DMS 273 (cell line): ENCODE measurements at regions not wholly inside any gene's neighbourhood (a gene's known extent, or its start where the extent isn't known, plus 50 kb on each side); places are given as distances from the start of the nearest gene placed in this dataset.

Experiments
- DNase-seq: peaks from one replicate; lab custom pipeline; 2025; ENCODE audit not compliant: unreplicated experiment; lab: John Stamatoyannopoulos, UW

- no peak for DNase-seq
These were observed 299.4 kb downstream of the MAN2A1 start for GRCh38 chr5:109989161-109989560.

GRCh38 chr5:109989994-109990722 is 300.4 kb downstream of the MAN2A1 start:
- DNase-seq, result no peak

DNA sequence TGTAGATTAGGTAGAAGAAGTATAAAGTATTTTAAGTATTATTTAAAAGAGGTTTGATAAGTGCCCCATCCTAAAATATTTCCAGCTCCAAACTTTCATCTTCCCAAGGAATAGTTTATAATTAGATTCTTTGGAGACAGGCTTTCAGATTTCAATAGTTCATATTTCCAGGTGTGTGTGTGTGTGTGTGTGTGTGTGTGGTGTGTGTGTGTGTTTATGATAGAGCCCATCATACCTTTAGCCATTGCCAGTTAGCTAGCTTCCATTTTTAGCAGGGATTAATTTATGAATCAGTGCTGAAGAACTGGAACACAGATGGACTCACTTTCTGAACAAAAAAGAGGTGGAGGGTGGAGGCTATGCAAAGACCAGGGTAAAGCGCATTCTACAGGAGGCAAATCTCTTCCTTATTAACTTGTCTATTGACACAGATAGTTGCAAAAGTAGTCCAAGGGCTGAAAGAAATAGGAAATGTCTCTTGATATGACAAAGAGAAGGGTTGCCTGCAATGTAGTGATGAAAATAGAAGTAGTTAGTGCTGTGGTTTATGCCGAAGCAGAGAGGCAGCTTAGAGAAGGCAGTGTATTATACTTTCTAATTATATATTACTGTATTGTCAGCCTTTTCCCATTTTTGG is 301.1 kb downstream of the MAN2A1 start:
- no peak for DNase-seq

- no peak for DNase-seq
These were observed 302.7 kb downstream of the MAN2A1 start for GRCh38 chr5:109992264-109992915.

GRCh38 chr5:109994135-109994534 is 304.4 kb downstream of the MAN2A1 start:
- DNase-seq, result no peak

DNA sequence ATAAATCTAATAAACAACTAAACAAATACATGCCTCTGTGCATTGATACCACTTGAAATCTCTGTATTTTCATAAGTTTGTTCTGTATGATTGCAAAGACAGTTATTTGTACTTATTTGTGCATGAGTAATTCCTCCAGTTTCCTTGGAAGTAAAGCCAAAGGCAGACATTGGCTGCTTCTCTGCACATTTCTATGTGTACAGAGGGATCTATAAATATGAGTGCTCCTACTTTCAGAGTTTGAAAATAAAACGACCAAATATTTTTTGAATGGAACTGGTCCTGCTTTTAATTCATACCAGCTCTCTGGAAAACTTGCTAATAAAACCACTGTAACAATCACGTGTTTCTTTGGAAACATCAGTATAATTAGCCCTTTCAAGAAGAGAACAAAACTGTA is 306.5 kb downstream of the MAN2A1 start:
- DNase-seq, result no peak

DNA sequence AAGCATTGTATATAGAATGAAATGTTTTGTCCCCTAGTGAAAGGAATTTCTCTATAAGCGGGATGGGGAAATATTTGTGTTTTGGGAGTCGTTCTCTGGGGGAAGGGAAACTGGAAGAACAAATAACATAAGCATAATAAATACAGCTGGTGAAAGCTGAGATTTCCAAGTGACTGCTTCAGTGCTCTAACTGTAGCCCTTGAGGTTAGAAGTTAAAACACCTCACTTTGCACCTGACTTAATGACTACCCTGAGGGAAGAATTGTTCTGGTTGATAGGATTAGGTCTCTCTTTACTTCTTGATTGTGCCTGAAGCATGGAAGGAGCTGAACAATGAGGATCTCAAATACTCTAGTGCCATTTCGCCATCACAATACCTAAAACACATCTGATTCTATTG is 307.4 kb downstream of the MAN2A1 start:
- DNase-seq, result no peak

DNA sequence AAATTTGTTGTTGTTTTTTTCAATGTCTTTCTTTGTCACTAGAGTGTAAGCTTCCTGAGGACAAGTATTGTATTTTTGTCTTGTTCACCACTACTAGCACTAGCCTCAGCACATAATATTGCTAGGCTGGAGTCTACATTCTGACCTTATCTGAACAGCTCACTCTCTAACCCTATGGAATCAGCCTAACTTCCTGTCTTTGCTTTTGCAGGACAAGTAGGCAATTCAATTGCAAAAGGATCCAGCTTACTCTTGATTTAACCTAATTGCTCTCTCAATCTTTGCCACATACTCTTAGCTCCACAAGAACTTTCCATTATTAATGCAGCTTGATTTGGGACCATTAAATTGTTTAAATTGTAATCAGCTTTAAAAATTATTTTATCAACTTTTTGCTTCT is 308.5 kb downstream of the MAN2A1 start:
- no peak for DNase-seq

- no peak for DNase-seq
These were observed 309.0 kb downstream of the MAN2A1 start for GRCh38 chr5:109998726-109999125.

- no peak for DNase-seq
These were observed 311.9 kb downstream of the MAN2A1 start for GRCh38 chr5:110001648-110002047.

DNA sequence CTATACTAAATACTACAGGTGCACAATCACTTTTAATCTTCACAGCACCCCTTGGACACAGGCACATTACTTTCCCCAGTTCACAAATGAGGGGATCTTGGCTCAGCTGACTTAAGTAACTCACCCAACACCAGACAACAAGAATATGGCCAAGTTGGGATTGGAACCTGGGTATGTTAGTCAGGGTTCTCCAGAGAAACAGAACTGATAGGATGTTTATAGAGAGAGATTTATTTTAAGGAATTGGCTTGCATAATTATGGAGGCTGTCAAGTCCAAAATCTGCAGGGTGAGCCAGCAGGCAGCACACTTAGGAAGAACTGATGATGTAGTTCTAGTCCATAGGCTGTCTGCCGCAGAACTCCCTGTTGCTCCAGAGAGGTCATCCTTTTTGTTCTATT is 312.9 kb downstream of the MAN2A1 start:
- no peak for DNase-seq

DNA sequence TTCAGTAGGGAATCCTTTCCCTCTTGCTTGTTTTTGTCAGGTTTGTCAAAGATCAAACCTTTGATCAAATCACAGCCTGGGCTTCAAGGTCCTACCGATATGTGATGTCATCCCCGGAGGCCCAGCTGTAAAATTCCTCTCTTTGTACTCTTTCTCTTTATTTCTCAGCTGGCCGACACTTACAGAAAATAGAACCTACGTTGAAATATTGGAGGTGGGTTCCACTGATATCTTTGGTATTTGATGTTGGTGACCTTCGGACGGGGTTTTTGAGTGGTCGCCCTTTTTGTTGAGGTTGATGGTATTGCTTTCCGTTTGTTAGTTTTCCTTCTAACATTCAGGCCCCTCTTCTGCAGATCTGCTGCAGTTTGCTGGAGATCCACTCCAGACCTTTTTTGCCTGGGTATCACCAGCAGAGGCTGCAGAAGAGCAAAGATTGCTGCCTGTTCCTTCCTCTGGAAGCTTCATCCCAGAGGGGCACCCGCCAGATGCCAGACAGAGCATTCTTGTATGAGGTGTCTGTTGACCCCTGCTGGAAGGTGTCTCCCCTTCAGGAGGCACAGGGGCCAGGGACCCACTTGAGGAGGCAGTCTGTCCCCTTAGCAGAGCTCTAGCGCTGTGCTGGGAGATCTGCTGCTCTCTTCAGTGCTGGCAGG is 316.3 kb downstream of the MAN2A1 start:
- DNase-seq, result peak; percentile 9

DNA sequence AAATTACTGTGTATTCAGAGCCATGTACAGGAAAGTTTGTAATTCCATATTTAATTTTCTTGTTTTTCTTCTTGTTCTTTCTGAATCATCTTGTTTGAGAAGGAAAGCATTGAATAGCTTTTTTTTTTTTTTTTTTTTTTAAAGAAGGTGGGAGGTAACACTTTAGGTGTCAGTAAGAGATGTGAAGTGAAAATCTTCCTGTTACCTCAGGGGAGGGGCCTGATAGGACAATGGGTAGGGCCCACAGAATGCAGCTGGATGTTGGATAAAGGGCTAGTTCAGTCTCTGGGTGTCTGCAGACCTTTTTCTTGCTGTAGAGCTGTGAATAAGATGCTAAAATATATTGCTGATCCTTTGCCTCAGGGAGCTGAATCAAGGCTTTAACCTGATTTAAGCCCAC is 317.4 kb downstream of the MAN2A1 start:
- no peak for DNase-seq

DNA sequence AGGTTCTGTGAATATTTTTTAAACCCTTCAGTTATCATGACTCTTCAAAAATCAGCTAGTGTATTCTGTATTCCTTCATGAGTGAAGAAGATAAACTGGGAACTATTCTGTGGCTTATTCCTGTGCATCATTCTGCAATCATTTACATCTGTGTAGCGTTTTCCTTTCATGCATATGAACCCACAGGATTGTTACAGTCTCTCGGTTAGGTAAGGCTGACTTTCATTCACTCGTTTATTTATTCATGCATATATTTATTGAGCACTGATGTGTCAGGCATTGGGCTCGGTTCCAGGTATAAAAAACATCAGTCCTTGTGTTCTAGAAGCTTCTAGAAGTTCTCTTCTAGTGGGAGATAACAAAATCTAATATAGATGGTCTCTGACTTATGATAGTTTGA is 318.4 kb downstream of the MAN2A1 start:
- DNase-seq, result no peak

DNA sequence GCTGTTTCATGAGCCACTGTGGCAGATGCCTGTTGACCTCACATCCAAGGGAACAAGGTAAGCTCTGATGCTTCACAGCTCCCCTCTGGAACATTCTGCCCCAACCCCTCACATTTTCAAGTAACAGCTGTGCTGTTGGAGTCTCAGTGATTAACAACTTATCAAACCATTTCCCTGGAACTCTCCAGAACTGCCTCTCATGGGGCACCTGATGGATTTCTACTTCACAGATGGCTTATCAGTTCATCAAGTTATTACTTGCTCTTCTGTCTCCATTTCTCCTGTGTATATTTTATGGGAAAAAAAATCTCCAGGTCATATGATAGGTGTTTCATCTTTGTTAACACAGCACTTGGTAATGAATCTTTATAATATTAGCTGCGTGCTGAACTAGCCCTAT is 322.4 kb downstream of the MAN2A1 start:
- DNase-seq, result peak; percentile 27

GRCh38 chr5:110013017-110013416 is 323.3 kb downstream of the MAN2A1 start:
- DNase-seq, result no peak

DNA sequence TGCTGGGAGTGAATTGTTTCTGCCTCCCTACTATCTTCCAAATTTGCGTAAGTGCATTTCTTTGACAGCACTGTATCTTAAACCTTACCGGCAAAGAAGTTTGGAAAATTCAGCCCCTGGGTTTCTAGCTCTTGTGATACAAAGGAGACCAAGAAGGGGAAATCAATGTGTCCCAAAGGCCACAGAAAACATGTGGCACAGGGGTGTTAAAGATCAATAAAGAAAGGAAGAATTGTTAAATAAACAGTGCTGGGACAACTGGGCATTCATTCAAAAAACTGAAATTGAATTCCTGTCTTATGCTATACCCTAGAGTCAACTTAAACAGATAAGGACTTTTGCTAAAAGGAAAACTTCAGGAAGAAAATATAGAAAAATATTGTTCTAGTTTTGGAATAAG is 328.1 kb downstream of the MAN2A1 start:
- no peak for DNase-seq

DNA sequence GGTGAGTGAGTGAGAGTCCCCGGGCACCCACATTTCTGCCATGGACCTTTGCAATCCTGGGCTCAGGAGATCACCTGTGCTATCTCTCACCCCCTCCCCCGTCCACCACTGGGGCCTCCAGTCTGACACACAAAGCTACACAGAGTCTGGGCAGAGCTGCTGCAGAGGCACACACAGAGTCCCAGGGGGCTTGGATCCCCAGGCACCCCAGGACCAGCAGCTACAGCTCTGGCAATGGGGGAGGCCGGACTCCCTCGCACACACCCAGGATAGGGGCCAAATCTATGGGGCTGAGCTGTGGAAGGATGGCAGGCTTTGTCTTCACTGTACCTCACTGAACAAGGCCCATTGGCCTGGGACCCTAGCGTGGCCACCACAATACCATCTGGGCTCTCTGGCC is 328.8 kb downstream of the MAN2A1 start:
- no peak for DNase-seq

- no peak for DNase-seq
These were observed 329.4 kb downstream of the MAN2A1 start for GRCh38 chr5:110019119-110019518.

DNA sequence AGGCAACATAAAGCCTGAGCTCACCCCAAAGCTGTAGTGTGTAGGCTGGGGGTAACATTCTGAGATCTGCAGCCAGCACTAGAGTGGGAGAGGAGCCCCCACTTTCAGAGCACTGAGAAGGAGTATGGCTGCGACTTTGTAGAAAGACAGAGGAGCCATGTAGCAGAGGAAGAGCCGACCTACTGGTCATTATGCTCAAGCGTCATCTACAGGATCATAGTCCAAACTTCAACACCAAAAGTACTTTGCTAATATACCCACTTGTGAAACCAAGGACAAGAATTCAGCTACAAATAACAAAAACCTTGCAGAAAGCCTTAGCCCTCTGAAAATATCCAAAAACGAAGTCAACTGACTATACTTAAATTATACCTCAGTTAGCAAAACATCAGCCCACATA is 330.1 kb downstream of the MAN2A1 start:
- DNase-seq, result no peak

DNA sequence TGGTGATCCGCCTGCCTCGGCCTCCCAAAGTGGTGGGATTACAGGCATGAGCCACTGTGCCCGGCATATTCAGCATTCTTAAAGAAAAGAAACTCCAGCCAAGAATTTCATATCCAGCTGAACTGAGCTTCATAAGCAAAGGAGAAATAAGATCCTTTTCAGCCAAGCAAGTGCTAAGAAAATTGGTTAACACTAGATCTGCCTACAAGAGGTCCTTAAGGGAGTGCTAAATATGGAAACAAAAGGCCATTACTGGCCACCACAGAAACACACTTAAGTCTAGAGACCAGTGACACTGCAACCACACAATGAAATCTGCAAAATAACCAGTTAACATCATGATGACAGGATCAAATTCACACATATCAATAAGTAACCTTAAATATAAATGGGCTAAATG is 331.5 kb downstream of the MAN2A1 start:
- no peak for DNase-seq

DNA sequence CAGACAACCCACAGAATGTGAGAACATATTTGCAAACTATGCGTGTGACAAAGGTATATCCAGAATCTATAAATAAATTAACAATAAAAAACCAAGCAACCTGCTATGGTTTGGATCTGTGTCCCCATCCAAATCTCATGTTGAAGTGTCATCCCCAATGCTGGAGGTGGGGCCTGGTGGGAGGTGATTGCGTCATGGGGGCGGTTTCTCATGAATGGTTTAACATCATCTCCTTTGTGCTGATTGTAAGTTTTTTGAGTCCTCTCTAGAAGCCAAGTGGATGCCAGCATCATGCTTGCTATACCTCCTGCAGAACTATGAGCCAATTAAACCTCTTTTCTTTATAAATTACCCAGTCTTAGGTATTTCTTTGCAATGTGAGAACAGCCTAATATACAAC is 335.4 kb downstream of the MAN2A1 start:
- DNase-seq, result no peak
